ENCODE measurements at regions not wholly inside any gene's neighbourhood (a gene's known extent, or its start where the extent isn't known, plus 50 kb on each side); places are given as distances from the start of the nearest gene placed in this dataset.

GRCh38 chr4:41327770-41328169, 71.0 kb downstream of the UCHL1 start:
- intact Hi-C loops (cut with DNase I): no loop called here
- FAIRE-seq: no peak
- H3K9me3 ChIP-seq (ENCODE audit: control insufficient read depth in 2 of 3, insufficient read depth in 1 of 3, low read length in 3 of 3): no peaks in the 10 kb centered on the region

GRCh38 chr4:41329361-41329760, 72.6 kb downstream of the UCHL1 start:
- H3K27ac ChIP-seq (ENCODE audit: low read depth in 2 of 2, low read length in 2 of 2): no peak overlapping the region
- peaks cover 0 to 3% (median 0%) of the 10 kb centered on the region in 3 donors for H3K4me1 ChIP-seq (ENCODE audit: control insufficient read depth in 2 of 3, insufficient read depth in 2 of 3, low read depth in 1 of 3, low read length in 3 of 3)
- no peak for TF ChIP-seq CTCF (IDR thresholded peaks at IDR 0.05; ENCODE audit: borderline replicate concordance, extremely low read depth, insufficient read depth)
- no peak overlapping the region for H3K4me3 ChIP-seq (ENCODE audit: low read length in 3 of 3)
- DNase-seq (peak in 1 of 5 donors; percentile 21), FAIRE-seq (no peak)
- H3K36me3 ChIP-seq (ENCODE audit: control insufficient read depth in 2 of 3, insufficient read depth in 3 of 3, low read length in 3 of 3): no peaks in the 10 kb centered on the region
- H3K27me3 ChIP-seq (ENCODE audit: control insufficient read depth, insufficient read depth, low read length): no peaks in the 10 kb centered on the region
- no peaks in the 10 kb centered on the region for H3K9me3 ChIP-seq (ENCODE audit: control insufficient read depth in 2 of 3, insufficient read depth in 1 of 3, low read length in 3 of 3)
- intact Hi-C loops (cut with DNase I): no loop called here
- no peak overlapping the region for H3K9ac ChIP-seq (ENCODE audit: low read length in 3 of 3)

More at GRCh38 chr4:41327770-41328169, 71.0 kb downstream of the UCHL1 start:
- Histone ChIP-seq H3K36me3 (ENCODE audit: control insufficient read depth in 2 of 3, insufficient read depth in 3 of 3, low read length in 3 of 3) (no peaks in the 10 kb centered on the region), H3K4me3 (ENCODE audit: low read length in 3 of 3) (no peak overlapping the region), H3K4me1 (ENCODE audit: control insufficient read depth in 2 of 3, insufficient read depth in 2 of 3, low read depth in 1 of 3, low read length in 3 of 3) (peaks cover 0 to 9% (median under 1%) of the 10 kb centered on the region in 3 donors), H3K9ac (ENCODE audit: low read length in 3 of 3) (no peak overlapping the region), H3K27me3 (ENCODE audit: control insufficient read depth, insufficient read depth, low read length) (no peaks in the 10 kb centered on the region), H3K27ac (ENCODE audit: low read depth in 2 of 2, low read length in 2 of 2) (no peak overlapping the region)
- no peak for TF ChIP-seq CTCF (IDR thresholded peaks at IDR 0.05; ENCODE audit: borderline replicate concordance, extremely low read depth, insufficient read depth)
- no peak for DNase-seq

GRCh38 chr4:41331224-41331623, 74.5 kb downstream of the UCHL1 start:
- no peak for TF ChIP-seq CTCF (IDR thresholded peaks at IDR 0.05; ENCODE audit: borderline replicate concordance, extremely low read depth, insufficient read depth)
- FAIRE-seq: no peak
- Histone ChIP-seq H3K4me3 (ENCODE audit: low read length in 3 of 3) (no peak overlapping the region), H3K27me3 (ENCODE audit: control insufficient read depth, insufficient read depth, low read length) (no peaks in the 10 kb centered on the region), H3K36me3 (ENCODE audit: control insufficient read depth in 2 of 3, insufficient read depth in 3 of 3, low read length in 3 of 3) (no peaks in the 10 kb centered on the region), H3K4me1 (ENCODE audit: control insufficient read depth in 2 of 3, insufficient read depth in 2 of 3, low read depth in 1 of 3, low read length in 3 of 3) (peaks cover 0 to 1% (median 0%) of the 10 kb centered on the region in 3 donors), H3K27ac (ENCODE audit: low read depth in 2 of 2, low read length in 2 of 2) (no peak overlapping the region), H3K9me3 (ENCODE audit: control insufficient read depth in 2 of 3, insufficient read depth in 1 of 3, low read length in 3 of 3) (no peaks in the 10 kb centered on the region), H3K9ac (ENCODE audit: low read length in 3 of 3) (no peak overlapping the region)
- no peak for DNase-seq
- intact Hi-C loops (cut with DNase I): no loop called here

- Histone ChIP-seq H3K9me3 (ENCODE audit: control insufficient read depth in 2 of 3, insufficient read depth in 1 of 3, low read length in 3 of 3) (no peaks in the 10 kb centered on the region), H3K27ac (ENCODE audit: low read depth in 2 of 2, low read length in 2 of 2) (no peak overlapping the region), H3K4me1 (ENCODE audit: control insufficient read depth in 2 of 3, insufficient read depth in 2 of 3, low read depth in 1 of 3, low read length in 3 of 3) (no peaks in the 10 kb centered on the region), H3K27me3 (ENCODE audit: control insufficient read depth, insufficient read depth, low read length) (no peaks in the 10 kb centered on the region), H3K4me3 (ENCODE audit: low read length in 3 of 3) (no peak overlapping the region), H3K9ac (ENCODE audit: low read length in 3 of 3) (no peak overlapping the region), H3K36me3 (ENCODE audit: control insufficient read depth in 2 of 3, insufficient read depth in 3 of 3, low read length in 3 of 3) (no peaks in the 10 kb centered on the region)
- FAIRE-seq (no peak), DNase-seq (no peak)
- intact Hi-C loops (cut with DNase I): no loop called here
- TF ChIP-seq CTCF (IDR thresholded peaks at IDR 0.05; ENCODE audit: borderline replicate concordance, extremely low read depth, insufficient read depth): no peak
Measured at GRCh38 chr4:41332510-41333054, 75.9 kb downstream of the UCHL1 start.

All from kidney (tissue), 13 donors.